Omental fat pad (tissue), 3 donors: ENCODE measurements at regions not wholly inside any gene's neighbourhood (a gene's known extent, or its start where the extent isn't known, plus 50 kb on each side); places are given as distances from the start of the nearest gene placed in this dataset.
"Not testable (repeated sequence)": the region's sequence is repeated elsewhere in the genome, so short reads cannot be mapped to it uniquely, and the experiment has no call there.

Experiments
- ATAC-seq: fragments of 150-250 bp; one replicate; pipeline ENCODE4 v1.9.1; 2016; ENCODE audit warnings: mild to moderate bottlenecking, moderate library complexity; ENCODE audit not compliant: low FRiP score
- DNase-seq: peaks from one replicate; pipeline ENCODE4 v3.0.0-alpha.2; 2019; ENCODE audit warnings: low spot score
- CTCF ChIP-seq, 3 donors: fragments of 450-650 bp; IDR thresholded peaks; one replicate each; pipeline ENCODE4 v1.5.1; 2016 to 2017; ENCODE audit warnings: antibody characterized with exemption in 3 of 3, mild to moderate bottlenecking in 3 of 3, moderate library complexity in 2 of 3

- DNase-seq (no peak), ATAC-seq (no peak)
- no peak for TF ChIP-seq CTCF (IDR thresholded peaks at IDR 0.05)
Observed at GRCh38 chr10:33483816-33484190, 149.3 kb upstream of the NRP1 start.

- no peak for TF ChIP-seq CTCF (IDR thresholded peaks at IDR 0.05)
- DNase-seq (no peak), ATAC-seq (no peak)
Observed at GRCh38 chr10:33483124-33483815, 148.8 kb upstream of the NRP1 start.

- DNase-seq (no peak), ATAC-seq (no peak)
- TF ChIP-seq CTCF (IDR thresholded peaks at IDR 0.05): no peak
Observed at GRCh38 chr10:33482486-33482885, 148.0 kb upstream of the NRP1 start.

- no peak for TF ChIP-seq CTCF (IDR thresholded peaks at IDR 0.05)
- ATAC-seq: no peak
- DNase-seq: no peak
Observed at GRCh38 chr10:33481184-33481583, 146.7 kb upstream of the NRP1 start.

GRCh38 chr10:33480417-33480816, 145.9 kb upstream of the NRP1 start:
- ATAC-seq, DNase-seq: not testable (repeated sequence)

GRCh38 chr10:33478675-33479125, 144.2 kb upstream of the NRP1 start:
- no peak for ATAC-seq
- DNase-seq: no peak
- TF ChIP-seq CTCF (IDR thresholded peaks at IDR 0.05): no peak

- no peak for DNase-seq
- TF ChIP-seq CTCF (IDR thresholded peaks at IDR 0.05): no peak
- ATAC-seq: no peak
Observed at GRCh38 chr10:33478089-33478674, 143.7 kb upstream of the NRP1 start.
